ENCODE measurements at regions not wholly inside any gene's neighbourhood (a gene's known extent, or its start where the extent isn't known, plus 50 kb on each side); places are given as distances from the start of the nearest gene placed in this dataset.

DNA sequence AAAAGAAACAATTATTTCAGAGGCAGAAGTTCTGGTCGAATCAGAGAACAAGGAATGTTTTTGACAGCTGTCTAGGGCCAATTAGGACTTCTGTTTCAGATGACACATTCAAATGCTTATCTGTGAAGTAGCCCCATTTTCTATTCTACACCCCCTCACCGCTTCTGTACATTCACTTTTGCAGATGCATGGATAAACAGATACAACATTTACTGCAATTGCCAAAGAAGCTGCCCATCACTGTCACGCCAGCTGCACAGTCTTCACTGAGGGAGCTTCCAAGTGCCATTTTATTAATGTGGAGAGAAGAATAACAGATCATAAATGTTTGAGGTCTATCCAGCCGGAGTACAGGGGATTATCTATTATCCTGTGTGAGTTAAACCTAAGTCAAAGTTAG lies 426.8 kb upstream of the ARID1B start:
- TF ChIP-seq, protein P1, sequence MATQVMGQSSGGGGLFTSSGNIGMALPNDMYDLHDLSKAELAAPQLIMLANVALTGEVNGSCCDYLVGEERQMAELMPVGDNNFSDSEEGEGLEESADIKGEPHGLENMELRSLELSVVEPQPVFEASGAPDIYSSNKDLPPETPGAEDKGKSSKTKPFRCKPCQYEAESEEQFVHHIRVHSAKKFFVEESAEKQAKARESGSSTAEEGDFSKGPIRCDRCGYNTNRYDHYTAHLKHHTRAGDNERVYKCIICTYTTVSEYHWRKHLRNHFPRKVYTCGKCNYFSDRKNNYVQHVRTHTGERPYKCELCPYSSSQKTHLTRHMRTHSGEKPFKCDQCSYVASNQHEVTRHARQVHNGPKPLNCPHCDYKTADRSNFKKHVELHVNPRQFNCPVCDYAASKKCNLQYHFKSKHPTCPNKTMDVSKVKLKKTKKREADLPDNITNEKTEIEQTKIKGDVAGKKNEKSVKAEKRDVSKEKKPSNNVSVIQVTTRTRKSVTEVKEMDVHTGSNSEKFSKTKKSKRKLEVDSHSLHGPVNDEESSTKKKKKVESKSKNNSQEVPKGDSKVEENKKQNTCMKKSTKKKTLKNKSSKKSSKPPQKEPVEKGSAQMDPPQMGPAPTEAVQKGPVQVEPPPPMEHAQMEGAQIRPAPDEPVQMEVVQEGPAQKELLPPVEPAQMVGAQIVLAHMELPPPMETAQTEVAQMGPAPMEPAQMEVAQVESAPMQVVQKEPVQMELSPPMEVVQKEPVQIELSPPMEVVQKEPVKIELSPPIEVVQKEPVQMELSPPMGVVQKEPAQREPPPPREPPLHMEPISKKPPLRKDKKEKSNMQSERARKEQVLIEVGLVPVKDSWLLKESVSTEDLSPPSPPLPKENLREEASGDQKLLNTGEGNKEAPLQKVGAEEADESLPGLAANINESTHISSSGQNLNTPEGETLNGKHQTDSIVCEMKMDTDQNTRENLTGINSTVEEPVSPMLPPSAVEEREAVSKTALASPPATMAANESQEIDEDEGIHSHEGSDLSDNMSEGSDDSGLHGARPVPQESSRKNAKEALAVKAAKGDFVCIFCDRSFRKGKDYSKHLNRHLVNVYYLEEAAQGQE (IDR thresholded peaks at IDR 0.05; ENCODE audit: unreplicated experiment), result no peak
- no peak for TF ChIP-seq POLR2AphosphoS5 (IDR thresholded peaks at IDR 0.05; ENCODE audit: low read depth)
- TF ChIP-seq, protein P2, sequence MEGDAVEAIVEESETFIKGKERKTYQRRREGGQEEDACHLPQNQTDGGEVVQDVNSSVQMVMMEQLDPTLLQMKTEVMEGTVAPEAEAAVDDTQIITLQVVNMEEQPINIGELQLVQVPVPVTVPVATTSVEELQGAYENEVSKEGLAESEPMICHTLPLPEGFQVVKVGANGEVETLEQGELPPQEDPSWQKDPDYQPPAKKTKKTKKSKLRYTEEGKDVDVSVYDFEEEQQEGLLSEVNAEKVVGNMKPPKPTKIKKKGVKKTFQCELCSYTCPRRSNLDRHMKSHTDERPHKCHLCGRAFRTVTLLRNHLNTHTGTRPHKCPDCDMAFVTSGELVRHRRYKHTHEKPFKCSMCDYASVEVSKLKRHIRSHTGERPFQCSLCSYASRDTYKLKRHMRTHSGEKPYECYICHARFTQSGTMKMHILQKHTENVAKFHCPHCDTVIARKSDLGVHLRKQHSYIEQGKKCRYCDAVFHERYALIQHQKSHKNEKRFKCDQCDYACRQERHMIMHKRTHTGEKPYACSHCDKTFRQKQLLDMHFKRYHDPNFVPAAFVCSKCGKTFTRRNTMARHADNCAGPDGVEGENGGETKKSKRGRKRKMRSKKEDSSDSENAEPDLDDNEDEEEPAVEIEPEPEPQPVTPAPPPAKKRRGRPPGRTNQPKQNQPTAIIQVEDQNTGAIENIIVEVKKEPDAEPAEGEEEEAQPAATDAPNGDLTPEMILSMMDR (conservative IDR thresholded peaks at IDR 0.05; ENCODE audit: low read depth in 2 of 2), result no peak
- no peak for TF ChIP-seq EZH2 (IDR thresholded peaks at IDR 0.05; ENCODE audit: low read depth, unreplicated experiment)
- no peak for TF ChIP-seq ZNF331 (CRISPR knock-in tag; IDR thresholded peaks at IDR 0.05; ENCODE audit: low read depth)
- TF ChIP-seq JUNB (IDR thresholded peaks at IDR 0.05; ENCODE audit: unreplicated experiment), result no peak

All from GM23338 (cell line).